ENCODE measurements at regions not wholly inside any gene's neighbourhood (a gene's known extent, or its start where the extent isn't known, plus 50 kb on each side); places are given as distances from the start of the nearest gene placed in this dataset.

- Histone ChIP-seq H3K27me3 (ENCODE audit: control insufficient read depth, insufficient read depth, low read length) (no peaks in the 10 kb centered on the region), H3K4me1 (ENCODE audit: control insufficient read depth, insufficient read depth, low read length) (no peaks in the 10 kb centered on the region), H3K9me3 (ENCODE audit: control insufficient read depth, insufficient read depth, low read depth, low read length) (no peaks in the 10 kb centered on the region), H3K36me3 (ENCODE audit: control insufficient read depth, insufficient read depth, low read length) (no peaks in the 10 kb centered on the region), H3K4me3 (ENCODE audit: low read depth in 2 of 2, low read length in 2 of 2) (no peak overlapping the region), H3K27ac (ENCODE audit: low read length) (no peak overlapping the region)
- DNase-seq (ENCODE audit: low read depth, low spot score) (no peak), ATAC-seq (no peak)
- ChIA-PET CTCF (no interaction called here), POLR2A (no interaction called here)
- TF ChIP-seq TCF7L2 (IDR thresholded peaks at IDR 0.05; ENCODE audit: low read depth, low read length) (no peak), POLR2AphosphoS5 (IDR thresholded peaks at IDR 0.05; ENCODE audit: low read depth, low read length) (no peak), SIN3A (IDR thresholded peaks at IDR 0.05; ENCODE audit: borderline replicate concordance, insufficient read depth, low read depth, low read length) (no peak)
- TF ChIP-seq, protein P1, sequence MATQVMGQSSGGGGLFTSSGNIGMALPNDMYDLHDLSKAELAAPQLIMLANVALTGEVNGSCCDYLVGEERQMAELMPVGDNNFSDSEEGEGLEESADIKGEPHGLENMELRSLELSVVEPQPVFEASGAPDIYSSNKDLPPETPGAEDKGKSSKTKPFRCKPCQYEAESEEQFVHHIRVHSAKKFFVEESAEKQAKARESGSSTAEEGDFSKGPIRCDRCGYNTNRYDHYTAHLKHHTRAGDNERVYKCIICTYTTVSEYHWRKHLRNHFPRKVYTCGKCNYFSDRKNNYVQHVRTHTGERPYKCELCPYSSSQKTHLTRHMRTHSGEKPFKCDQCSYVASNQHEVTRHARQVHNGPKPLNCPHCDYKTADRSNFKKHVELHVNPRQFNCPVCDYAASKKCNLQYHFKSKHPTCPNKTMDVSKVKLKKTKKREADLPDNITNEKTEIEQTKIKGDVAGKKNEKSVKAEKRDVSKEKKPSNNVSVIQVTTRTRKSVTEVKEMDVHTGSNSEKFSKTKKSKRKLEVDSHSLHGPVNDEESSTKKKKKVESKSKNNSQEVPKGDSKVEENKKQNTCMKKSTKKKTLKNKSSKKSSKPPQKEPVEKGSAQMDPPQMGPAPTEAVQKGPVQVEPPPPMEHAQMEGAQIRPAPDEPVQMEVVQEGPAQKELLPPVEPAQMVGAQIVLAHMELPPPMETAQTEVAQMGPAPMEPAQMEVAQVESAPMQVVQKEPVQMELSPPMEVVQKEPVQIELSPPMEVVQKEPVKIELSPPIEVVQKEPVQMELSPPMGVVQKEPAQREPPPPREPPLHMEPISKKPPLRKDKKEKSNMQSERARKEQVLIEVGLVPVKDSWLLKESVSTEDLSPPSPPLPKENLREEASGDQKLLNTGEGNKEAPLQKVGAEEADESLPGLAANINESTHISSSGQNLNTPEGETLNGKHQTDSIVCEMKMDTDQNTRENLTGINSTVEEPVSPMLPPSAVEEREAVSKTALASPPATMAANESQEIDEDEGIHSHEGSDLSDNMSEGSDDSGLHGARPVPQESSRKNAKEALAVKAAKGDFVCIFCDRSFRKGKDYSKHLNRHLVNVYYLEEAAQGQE (IDR thresholded peaks at IDR 0.05; ENCODE audit: insufficient read depth in 1 of 2, low read depth in 2 of 2, low read length in 1 of 2), result no peak
- TF ChIP-seq, protein P2, sequence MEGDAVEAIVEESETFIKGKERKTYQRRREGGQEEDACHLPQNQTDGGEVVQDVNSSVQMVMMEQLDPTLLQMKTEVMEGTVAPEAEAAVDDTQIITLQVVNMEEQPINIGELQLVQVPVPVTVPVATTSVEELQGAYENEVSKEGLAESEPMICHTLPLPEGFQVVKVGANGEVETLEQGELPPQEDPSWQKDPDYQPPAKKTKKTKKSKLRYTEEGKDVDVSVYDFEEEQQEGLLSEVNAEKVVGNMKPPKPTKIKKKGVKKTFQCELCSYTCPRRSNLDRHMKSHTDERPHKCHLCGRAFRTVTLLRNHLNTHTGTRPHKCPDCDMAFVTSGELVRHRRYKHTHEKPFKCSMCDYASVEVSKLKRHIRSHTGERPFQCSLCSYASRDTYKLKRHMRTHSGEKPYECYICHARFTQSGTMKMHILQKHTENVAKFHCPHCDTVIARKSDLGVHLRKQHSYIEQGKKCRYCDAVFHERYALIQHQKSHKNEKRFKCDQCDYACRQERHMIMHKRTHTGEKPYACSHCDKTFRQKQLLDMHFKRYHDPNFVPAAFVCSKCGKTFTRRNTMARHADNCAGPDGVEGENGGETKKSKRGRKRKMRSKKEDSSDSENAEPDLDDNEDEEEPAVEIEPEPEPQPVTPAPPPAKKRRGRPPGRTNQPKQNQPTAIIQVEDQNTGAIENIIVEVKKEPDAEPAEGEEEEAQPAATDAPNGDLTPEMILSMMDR (IDR thresholded peaks at IDR 0.05), result no peak
- in situ Hi-C loops (cut with HindIII; ENCODE audit: low pct_unique_long_range_greater_than_20kb, low sequenced_read_pairs), result no loop called here
- intact Hi-C loops (cut with micrococcal nuclease; ENCODE audit: unreplicated experiment), result no loop called here
- BruUV-seq (replicated peaks), result no TSS peak
Observed at GRCh38 chr13:39269411-39269810, 231.2 kb downstream of the NHLRC3 start.

DNA sequence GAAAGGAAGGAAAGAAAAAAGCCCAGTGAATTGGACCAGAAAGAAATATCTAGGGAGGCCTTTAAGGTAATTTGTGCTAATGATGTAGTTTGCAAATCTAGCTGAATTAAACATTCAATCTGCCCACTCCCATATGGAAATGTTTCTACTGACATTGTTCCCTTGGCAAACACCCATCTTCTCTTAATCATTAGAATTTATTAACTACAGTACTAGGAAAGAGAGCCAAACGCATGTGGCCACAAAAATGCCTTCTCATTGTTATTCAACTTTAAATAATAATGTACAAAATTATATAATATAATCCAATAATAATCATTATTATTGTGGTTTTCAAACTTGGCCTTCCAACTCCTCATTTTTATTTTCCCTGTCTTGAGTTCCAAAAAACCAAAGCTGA is 234.7 kb downstream of the NHLRC3 start:
- Histone ChIP-seq H3K4me3 (ENCODE audit: low read depth in 2 of 2, low read length in 2 of 2) (no peak overlapping the region), H3K27me3 (ENCODE audit: control insufficient read depth, insufficient read depth, low read length) (no peaks in the 10 kb centered on the region), H3K27ac (ENCODE audit: low read length) (no peak overlapping the region), H3K36me3 (ENCODE audit: control insufficient read depth, insufficient read depth, low read length) (no peaks in the 10 kb centered on the region), H3K4me1 (ENCODE audit: control insufficient read depth, insufficient read depth, low read length) (no peaks in the 10 kb centered on the region), H3K9me3 (ENCODE audit: control insufficient read depth, insufficient read depth, low read depth, low read length) (no peaks in the 10 kb centered on the region)
- ChIA-PET CTCF (no interaction called here), POLR2A (no interaction called here)
- intact Hi-C loops (cut with micrococcal nuclease; ENCODE audit: unreplicated experiment), result loop anchor here (5.0 kb wide), 1 partner anchor 339 kb away; no protein-coding TSS in a partner anchor
- TF ChIP-seq POLR2AphosphoS5 (IDR thresholded peaks at IDR 0.05; ENCODE audit: low read depth, low read length), result no peak
- no peak for ATAC-seq
- DNase-seq (ENCODE audit: low read depth, low spot score), result no peak
- in situ Hi-C loops (cut with HindIII; ENCODE audit: low pct_unique_long_range_greater_than_20kb, low sequenced_read_pairs), result no loop called here
- no TSS peak for BruUV-seq (replicated peaks)

DNA sequence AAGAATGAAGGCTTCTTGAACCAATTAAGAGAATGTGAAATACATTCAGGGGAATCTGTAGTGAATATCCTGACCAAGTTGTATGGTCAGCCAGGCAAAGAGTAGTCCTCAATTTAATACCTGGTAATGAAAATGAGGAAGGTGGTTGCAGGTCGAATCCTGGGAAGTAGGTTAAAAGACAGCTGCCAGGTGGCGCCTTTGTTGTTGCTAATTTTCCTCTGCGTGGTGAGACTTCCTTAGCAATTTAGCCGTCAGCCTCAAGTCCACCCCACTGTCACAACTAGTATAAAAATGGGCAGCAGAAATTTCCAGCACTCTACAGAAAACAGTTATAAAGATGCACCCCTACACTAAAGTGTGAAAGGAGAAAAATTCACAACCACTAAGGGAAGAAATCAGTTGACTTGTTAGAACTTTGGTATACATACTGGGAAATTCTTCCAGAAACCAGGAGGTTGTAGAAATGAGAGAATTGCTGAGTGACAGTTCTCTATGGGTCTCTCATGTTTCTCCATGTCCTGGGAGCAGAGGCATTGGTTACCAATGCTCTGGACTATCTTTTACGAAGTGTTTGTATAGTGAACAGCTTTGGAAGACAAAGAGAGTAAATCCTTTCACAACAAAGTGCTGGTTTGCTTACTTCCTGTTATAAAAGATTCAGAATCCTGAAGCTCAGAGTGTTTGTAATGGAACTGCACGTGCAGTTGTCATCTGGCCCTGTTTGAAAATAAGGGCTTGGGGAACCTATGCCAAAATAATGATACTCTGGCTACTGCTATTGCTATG is 235.9 kb downstream of the NHLRC3 start:
- no peaks in the 10 kb centered on the region for H3K4me1 ChIP-seq (ENCODE audit: control insufficient read depth, insufficient read depth, low read length)
- no peaks in the 10 kb centered on the region for H3K9me3 ChIP-seq (ENCODE audit: control insufficient read depth, insufficient read depth, low read depth, low read length)
- H3K36me3 ChIP-seq (ENCODE audit: control insufficient read depth, insufficient read depth, low read length), result no peaks in the 10 kb centered on the region
- intact Hi-C loops (cut with micrococcal nuclease; ENCODE audit: unreplicated experiment), result loop anchor here (5.0 kb wide), 1 partner anchor 338 kb away; no protein-coding TSS in a partner anchor
- ATAC-seq (no peak), DNase-seq (ENCODE audit: low read depth, low spot score) (no peak)
- ChIA-PET POLR2A (no interaction called here), CTCF (interaction anchor here (0.9 kb wide), 1 partner anchor 338 kb away, joined by 4 read pairs; no protein-coding TSS in a partner anchor)
- no peaks in the 10 kb centered on the region for H3K27me3 ChIP-seq (ENCODE audit: control insufficient read depth, insufficient read depth, low read length)
- no peak overlapping the region for H3K4me3 ChIP-seq (ENCODE audit: low read depth in 2 of 2, low read length in 2 of 2)
- no peak for TF ChIP-seq TCF7L2 (IDR thresholded peaks at IDR 0.05; ENCODE audit: low read depth, low read length)
- TF ChIP-seq, protein P2 (IDR thresholded peaks at IDR 0.05), result peak; percentile 44
- no TSS peak for BruUV-seq (replicated peaks)
- in situ Hi-C loops (cut with HindIII; ENCODE audit: low pct_unique_long_range_greater_than_20kb, low sequenced_read_pairs), result no loop called here
- H3K27ac ChIP-seq (ENCODE audit: low read length), result no peak overlapping the region
